Keratinocyte (primary cell): ENCODE measurements at regions not wholly inside any gene's neighbourhood (a gene's known extent, or its start where the extent isn't known, plus 50 kb on each side); places are given as distances from the start of the nearest gene placed in this dataset.

ENCODE experiments used
- DNase-seq: peaks from one replicate; pipeline ENCODE4 v3.0.0-alpha.2; 2011; ENCODE audit warnings: low read depth, missing footprints, low spot score
- FAIRE-seq: peaks from 2 replicates; lab custom pipeline; 2011; peaks lifted over from hg19 to GRCh38; lab: Jason Lieb, UNC
- H2AFZ ChIP-seq: 2 replicates; pipeline ENCODE4 v1.6.0; 2012; ENCODE audit warnings: low read length, control low read depth, inconsistent platforms; ENCODE audit not compliant: control insufficient read depth
- H3K27ac ChIP-seq: 2 replicates; pipeline ENCODE4 v1.5.1; 2011; ENCODE audit warnings: low read length; ENCODE audit not compliant: control insufficient read depth, insufficient read depth
- H3K27me3 ChIP-seq: 3 replicates; pipeline ENCODE4 v1.6.0; 2011; ENCODE audit warnings: low read length; ENCODE audit not compliant: control insufficient read depth, insufficient read depth; ENCODE audit errors: extremely low read depth
- H3K36me3 ChIP-seq, 2 experiments: 2 replicates in 1 of 2; 3 replicates in 1 of 2; pipeline ENCODE4 v1.5.1; 2011; ENCODE audit warnings: low read length in 2 of 2, mild to moderate bottlenecking in 1 of 2; ENCODE audit not compliant: control insufficient read depth in 2 of 2, insufficient read depth in 2 of 2; ENCODE audit errors: extremely low read depth in 1 of 2
- H3K4me1 ChIP-seq: 3 replicates; pipeline ENCODE4 v1.5.1; 2011; ENCODE audit warnings: low read length; ENCODE audit not compliant: control insufficient read depth, insufficient read depth; ENCODE audit errors: extremely low read depth
- H3K4me2 ChIP-seq: 3 replicates; pipeline ENCODE4 v1.6.0; 2011; ENCODE audit warnings: low read depth, low read length; ENCODE audit not compliant: control insufficient read depth, insufficient read depth; ENCODE audit errors: extremely low read depth
- H3K4me3 ChIP-seq, 3 experiments: fragments of 200-600 bp in 1 of 3; sonication (generic) in 1 of 3; 2 replicates in 2 of 3; 3 replicates in 1 of 3; pipeline ENCODE4 v1.5.1; 2011 to 2016; ENCODE audit warnings: low read length in 3 of 3, mild to moderate bottlenecking in 3 of 3, control low read depth in 2 of 3, inconsistent platforms in 1 of 3, low read depth in 1 of 3, mixed read lengths in 1 of 3, mixed run types in 1 of 3, moderate library complexity in 1 of 3; ENCODE audit not compliant: control insufficient read depth in 2 of 3, insufficient read depth in 2 of 3; ENCODE audit errors: extremely low read depth in 1 of 3
- H3K79me2 ChIP-seq: 2 replicates; pipeline ENCODE4 v1.6.0; 2012; ENCODE audit warnings: low read length; ENCODE audit not compliant: control insufficient read depth, insufficient read depth
- H3K9ac ChIP-seq: 3 replicates; pipeline ENCODE4 v1.6.0; 2011; ENCODE audit warnings: low read length; ENCODE audit not compliant: control insufficient read depth, insufficient read depth; ENCODE audit errors: extremely low read depth
- H3K9me1 ChIP-seq: 3 replicates; pipeline ENCODE4 v1.6.0; 2011; ENCODE audit warnings: low read length; ENCODE audit not compliant: control insufficient read depth, insufficient read depth; ENCODE audit errors: extremely low read depth
- H3K9me3 ChIP-seq: 2 replicates; pipeline ENCODE4 v1.5.1; 2012; ENCODE audit warnings: low read depth, low read length; ENCODE audit not compliant: control insufficient read depth
- H4K20me1 ChIP-seq: 3 replicates; pipeline ENCODE4 v1.6.0; 2011; ENCODE audit warnings: low read length; ENCODE audit not compliant: control insufficient read depth, insufficient read depth; ENCODE audit errors: extremely low read depth
- CTCF ChIP-seq, 3 experiments: IDR thresholded peaks in 1 of 3; conservative IDR thresholded peaks in 1 of 3; optimal IDR thresholded peaks in 1 of 3; 2 replicates in 2 of 3; 3 replicates in 1 of 3; pipeline versions ENCODE3 to v1.5.1; 2011; ENCODE audit warnings: low read length in 3 of 3, mild to moderate bottlenecking in 3 of 3, moderate library complexity in 2 of 3, control low read depth in 1 of 3, inconsistent platforms in 1 of 3; ENCODE audit not compliant: insufficient read depth in 2 of 3; ENCODE audit errors: extremely low read depth in 1 of 3
- EZH2 ChIP-seq: IDR thresholded peaks from one replicate; pipeline ENCODE4 v1.6.1; 2012; ENCODE audit warnings: inconsistent platforms, mild to moderate bottlenecking, low read length, moderate library complexity
- dilution Hi-C: fragments of 300-500 bp; cut with MboI; formaldehyde crosslinking; loops from one replicate; pipeline ENCODE4 v1.7.0; 2020; ENCODE audit warnings: low sequenced_read_pairs; ENCODE audit not compliant: extremely low pct_ligation_motif_present

DNA sequence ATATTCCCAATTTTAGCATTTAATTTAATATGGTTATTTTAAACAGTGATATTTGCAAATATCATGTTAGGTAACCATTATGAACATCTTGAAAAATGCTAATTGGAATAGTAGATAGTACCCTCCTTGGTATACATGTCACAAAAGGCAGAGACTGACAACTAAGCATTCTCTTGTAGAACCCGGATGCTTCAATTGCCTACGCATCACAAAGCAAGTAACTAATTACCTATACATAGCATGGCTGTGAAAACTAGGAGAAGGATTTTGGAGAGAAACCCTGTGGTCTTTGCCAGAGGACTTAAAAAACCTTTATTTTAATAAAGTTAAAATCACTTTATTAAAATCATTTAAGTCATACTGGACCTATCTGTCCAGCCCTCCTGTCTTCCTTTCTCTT is 764.1 kb upstream of the TENM3 start:
- H3K9me3 ChIP-seq: no peaks in the 10 kb centered on the region
- dilution Hi-C loops: no loop called here
- FAIRE-seq (no peak), DNase-seq (no peak)
- H3K27me3 ChIP-seq: no peaks in the 10 kb centered on the region
- TF ChIP-seq EZH2 (no peak), CTCF (optimal IDR thresholded peaks at IDR 0.05 in 1 of 3, IDR thresholded peaks at IDR 0.05 in 1 of 3, conservative IDR thresholded peaks at IDR 0.05 in 1 of 3; ENCODE audit: extremely low read depth in 1 of 3, insufficient read depth in 2 of 3, low read length in 3 of 3) (no peak)
- no peaks in the 10 kb centered on the region for H3K36me3 ChIP-seq
- no peak overlapping the region for H3K9ac ChIP-seq
- no peak overlapping the region for H3K4me3 ChIP-seq
- H3K9me1 ChIP-seq: no peaks in the 10 kb centered on the region
- no peak overlapping the region for H3K27ac ChIP-seq
- H4K20me1 ChIP-seq: no peaks in the 10 kb centered on the region
- H3K79me2 ChIP-seq: no peaks in the 10 kb centered on the region
- no peak overlapping the region for H3K4me2 ChIP-seq
- no peaks in the 10 kb centered on the region for H3K4me1 ChIP-seq
- no peak overlapping the region for H2AFZ ChIP-seq

DNA sequence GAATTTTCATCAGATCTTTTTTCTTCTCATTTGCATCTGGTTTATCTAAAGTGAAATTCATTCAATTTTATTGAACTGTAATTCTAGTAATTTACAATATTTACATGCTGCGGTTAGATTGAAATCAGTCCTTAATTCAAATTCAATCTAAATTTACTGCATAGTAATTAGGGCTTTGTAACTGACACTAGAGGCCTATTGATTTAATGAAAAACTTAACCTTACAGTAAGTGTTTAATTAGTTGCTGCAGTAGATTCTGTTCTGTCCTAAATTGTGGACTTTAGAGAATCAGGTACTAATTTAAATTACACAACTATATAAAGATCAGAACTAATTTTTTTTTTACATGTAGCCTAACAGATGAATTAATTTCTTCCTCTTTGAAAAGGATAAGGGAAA is 758.8 kb upstream of the TENM3 start:
- Histone ChIP-seq H3K9me1 (no peaks in the 10 kb centered on the region), H3K9me3 (no peaks in the 10 kb centered on the region), H3K79me2 (no peaks in the 10 kb centered on the region), H4K20me1 (no peaks in the 10 kb centered on the region), H3K36me3 (no peaks in the 10 kb centered on the region), H2AFZ (no peak overlapping the region), H3K27me3 (no peaks in the 10 kb centered on the region), H3K9ac (no peak overlapping the region), H3K4me1 (no peaks in the 10 kb centered on the region), H3K4me3 (no peak overlapping the region), H3K4me2 (no peak overlapping the region), H3K27ac (no peak overlapping the region)
- dilution Hi-C loops: no loop called here
- TF ChIP-seq CTCF (optimal IDR thresholded peaks at IDR 0.05 in 1 of 3, IDR thresholded peaks at IDR 0.05 in 1 of 3, conservative IDR thresholded peaks at IDR 0.05 in 1 of 3; ENCODE audit: extremely low read depth in 1 of 3, insufficient read depth in 2 of 3, low read length in 3 of 3) (no peak), EZH2 (no peak)
- DNase-seq (no peak), FAIRE-seq (no peak)
